ENCODE measurements at regions not wholly inside any gene's neighbourhood (a gene's known extent, or its start where the extent isn't known, plus 50 kb on each side); places are given as distances from the start of the nearest gene placed in this dataset.

DNA sequence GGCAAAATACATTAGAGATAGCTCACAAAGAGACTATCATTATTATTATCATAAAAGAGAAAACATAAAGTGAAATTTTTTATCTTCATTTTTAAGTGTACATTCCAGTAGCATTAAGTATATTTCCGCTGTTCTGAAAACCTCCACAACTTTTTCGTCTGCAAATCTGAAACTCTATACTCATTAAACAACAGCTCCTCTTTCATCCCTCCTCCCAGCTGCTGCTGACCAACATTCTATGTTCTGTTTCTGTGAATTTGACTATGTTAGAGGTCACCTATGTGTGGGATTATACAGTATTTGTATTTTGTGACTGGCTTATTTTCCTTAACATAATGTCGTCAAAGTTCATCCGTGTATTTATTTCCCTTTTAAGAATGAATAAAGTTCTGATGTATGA is 429.3 kb upstream of the TPK1 start:
- Histone ChIP-seq H3F3A (ENCODE audit: control insufficient read depth, insufficient read depth) (no peaks in the 10 kb centered on the region), H3K79me2 (ENCODE audit: control insufficient read depth, low read length) (no peaks in the 10 kb centered on the region), H3K27ac (ENCODE audit: low read depth, low read length) (no peak overlapping the region), H3K9me3 (ENCODE audit: control insufficient read depth, insufficient read depth, low read length) (peaks cover 5% of the 10 kb centered on the region), H3K27me3 (ENCODE audit: control insufficient read depth, low read length) (no peaks in the 10 kb centered on the region), H3K4me2 (ENCODE audit: low read length) (no peak overlapping the region), H3K36me3 (ENCODE audit: control insufficient read depth, low read length) (no peaks in the 10 kb centered on the region), H3K9me2 (replicated peaks; ENCODE audit: control insufficient read depth, low read length) (no peaks in the 10 kb centered on the region), H3K4me1 (ENCODE audit: control insufficient read depth, low read length) (no peaks in the 10 kb centered on the region), H4K20me1 (ENCODE audit: control insufficient read depth, insufficient read depth, low read depth, low read length) (no peaks in the 10 kb centered on the region), H3K4me3 (ENCODE audit: low read length) (no peak overlapping the region)
- TF ChIP-seq, protein P1, sequence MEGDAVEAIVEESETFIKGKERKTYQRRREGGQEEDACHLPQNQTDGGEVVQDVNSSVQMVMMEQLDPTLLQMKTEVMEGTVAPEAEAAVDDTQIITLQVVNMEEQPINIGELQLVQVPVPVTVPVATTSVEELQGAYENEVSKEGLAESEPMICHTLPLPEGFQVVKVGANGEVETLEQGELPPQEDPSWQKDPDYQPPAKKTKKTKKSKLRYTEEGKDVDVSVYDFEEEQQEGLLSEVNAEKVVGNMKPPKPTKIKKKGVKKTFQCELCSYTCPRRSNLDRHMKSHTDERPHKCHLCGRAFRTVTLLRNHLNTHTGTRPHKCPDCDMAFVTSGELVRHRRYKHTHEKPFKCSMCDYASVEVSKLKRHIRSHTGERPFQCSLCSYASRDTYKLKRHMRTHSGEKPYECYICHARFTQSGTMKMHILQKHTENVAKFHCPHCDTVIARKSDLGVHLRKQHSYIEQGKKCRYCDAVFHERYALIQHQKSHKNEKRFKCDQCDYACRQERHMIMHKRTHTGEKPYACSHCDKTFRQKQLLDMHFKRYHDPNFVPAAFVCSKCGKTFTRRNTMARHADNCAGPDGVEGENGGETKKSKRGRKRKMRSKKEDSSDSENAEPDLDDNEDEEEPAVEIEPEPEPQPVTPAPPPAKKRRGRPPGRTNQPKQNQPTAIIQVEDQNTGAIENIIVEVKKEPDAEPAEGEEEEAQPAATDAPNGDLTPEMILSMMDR (IDR thresholded peaks at IDR 0.05; ENCODE audit: low read depth, low read length, poor library complexity, severe bottlenecking): no peak
- TF ChIP-seq EZH2phosphoT487 (IDR thresholded peaks at IDR 0.05; ENCODE audit: borderline replicate concordance, low read length): no peak

DNA sequence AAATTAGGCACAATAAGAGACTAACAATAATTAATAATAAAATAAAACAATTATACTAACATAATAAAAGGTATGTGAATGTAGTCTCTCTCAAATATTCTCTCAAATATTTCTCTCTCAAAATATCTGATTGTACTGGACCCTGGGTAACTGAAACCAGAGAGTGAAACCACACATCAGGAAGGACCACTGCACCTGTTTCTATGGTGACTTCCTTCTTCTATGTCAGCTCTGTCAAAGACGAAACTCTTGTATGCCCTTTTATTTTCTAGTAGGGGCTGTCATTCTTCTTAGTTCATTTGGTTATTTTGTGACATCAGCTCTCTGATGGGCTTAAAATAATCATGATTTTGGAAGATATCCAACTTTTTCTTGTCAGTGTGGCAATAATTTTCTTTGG is 428.0 kb upstream of the TPK1 start:
- Histone ChIP-seq H4K20me1 (ENCODE audit: control insufficient read depth, insufficient read depth, low read depth, low read length) (no peaks in the 10 kb centered on the region), H3K4me1 (ENCODE audit: control insufficient read depth, low read length) (no peaks in the 10 kb centered on the region), H3K79me2 (ENCODE audit: control insufficient read depth, low read length) (no peaks in the 10 kb centered on the region), H3K27me3 (ENCODE audit: control insufficient read depth, low read length) (no peaks in the 10 kb centered on the region), H3K27ac (ENCODE audit: low read depth, low read length) (no peak overlapping the region), H3K9me2 (replicated peaks; ENCODE audit: control insufficient read depth, low read length) (no peaks in the 10 kb centered on the region), H3K4me2 (ENCODE audit: low read length) (no peak overlapping the region), H3K9me3 (ENCODE audit: control insufficient read depth, insufficient read depth, low read length) (no peaks in the 10 kb centered on the region), H3K36me3 (ENCODE audit: control insufficient read depth, low read length) (no peaks in the 10 kb centered on the region), H3K4me3 (ENCODE audit: low read length) (no peak overlapping the region), H3F3A (ENCODE audit: control insufficient read depth, insufficient read depth) (no peaks in the 10 kb centered on the region)
- TF ChIP-seq, protein P1 (IDR thresholded peaks at IDR 0.05; ENCODE audit: low read depth, low read length, poor library complexity, severe bottlenecking): no peak
- no peak for TF ChIP-seq EZH2phosphoT487 (IDR thresholded peaks at IDR 0.05; ENCODE audit: borderline replicate concordance, low read length)

DNA sequence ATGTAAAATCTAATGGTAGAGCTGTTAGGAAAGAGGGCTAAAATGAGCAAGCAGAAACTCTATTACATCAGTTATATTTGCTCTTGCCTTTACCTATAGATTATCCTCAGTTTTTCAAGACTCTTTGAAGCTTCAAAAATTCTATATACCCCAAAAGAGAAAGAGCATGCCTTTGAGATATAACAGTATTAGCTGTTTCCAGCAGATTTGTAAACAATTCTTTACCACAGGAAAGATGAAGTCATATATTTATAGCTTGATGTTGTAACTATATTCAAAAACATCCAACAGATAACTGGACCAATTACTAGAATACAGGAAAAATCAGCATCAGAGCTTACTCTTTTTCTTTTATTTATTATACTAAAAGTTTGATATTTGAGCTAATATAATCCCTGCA is 416.2 kb upstream of the TPK1 start:
- TF ChIP-seq, protein P1 (IDR thresholded peaks at IDR 0.05; ENCODE audit: low read depth, low read length, poor library complexity, severe bottlenecking): no peak
- TF ChIP-seq EZH2phosphoT487 (IDR thresholded peaks at IDR 0.05; ENCODE audit: borderline replicate concordance, low read length): no peak
- Histone ChIP-seq H3K4me1 (ENCODE audit: control insufficient read depth, low read length) (no peaks in the 10 kb centered on the region), H3K9me2 (replicated peaks; ENCODE audit: control insufficient read depth, low read length) (no peaks in the 10 kb centered on the region), H3K27ac (ENCODE audit: low read depth, low read length) (no peak overlapping the region), H3K27me3 (ENCODE audit: control insufficient read depth, low read length) (no peaks in the 10 kb centered on the region), H3K9me3 (ENCODE audit: control insufficient read depth, insufficient read depth, low read length) (peaks cover 5% of the 10 kb centered on the region; the same call in 1 of the 2 replicates), H3K36me3 (ENCODE audit: control insufficient read depth, low read length) (no peaks in the 10 kb centered on the region), H3K4me3 (ENCODE audit: low read length) (no peak overlapping the region), H3F3A (ENCODE audit: control insufficient read depth, insufficient read depth) (no peaks in the 10 kb centered on the region), H3K4me2 (ENCODE audit: low read length) (no peak overlapping the region), H3K79me2 (ENCODE audit: control insufficient read depth, low read length) (no peaks in the 10 kb centered on the region), H4K20me1 (ENCODE audit: control insufficient read depth, insufficient read depth, low read depth, low read length) (no peaks in the 10 kb centered on the region)

DNA sequence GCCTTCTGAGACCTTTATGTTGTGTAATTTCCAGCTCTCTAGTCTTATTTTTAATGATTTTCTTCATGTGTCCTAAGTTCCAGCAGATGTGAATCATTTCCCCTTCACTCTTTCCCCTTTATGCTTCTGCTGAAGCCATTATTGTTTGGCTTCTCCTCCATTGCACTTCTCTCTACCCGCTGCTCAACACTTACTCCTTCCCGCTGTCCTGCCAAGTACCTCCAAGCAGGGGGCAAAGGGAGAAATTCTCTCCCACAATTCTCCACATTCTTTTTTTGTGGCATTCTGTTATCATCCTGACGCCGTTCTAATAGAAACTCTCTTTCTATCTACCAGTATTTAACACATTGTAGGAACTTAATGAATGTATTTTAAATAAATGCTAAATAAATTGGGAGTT is 388.9 kb upstream of the TPK1 start:
- Histone ChIP-seq H3K79me2 (ENCODE audit: control insufficient read depth, low read length) (no peaks in the 10 kb centered on the region), H4K20me1 (ENCODE audit: control insufficient read depth, insufficient read depth, low read depth, low read length) (no peaks in the 10 kb centered on the region), H3K36me3 (ENCODE audit: control insufficient read depth, low read length) (no peaks in the 10 kb centered on the region), H3K4me2 (ENCODE audit: low read length) (no peak overlapping the region), H3K4me3 (ENCODE audit: low read length) (no peak overlapping the region), H3K9me3 (ENCODE audit: control insufficient read depth, insufficient read depth, low read length) (no peaks in the 10 kb centered on the region), H3K27ac (ENCODE audit: low read depth, low read length) (no peak overlapping the region), H3K9me2 (replicated peaks; ENCODE audit: control insufficient read depth, low read length) (no peaks in the 10 kb centered on the region), H3F3A (ENCODE audit: control insufficient read depth, insufficient read depth) (no peaks in the 10 kb centered on the region), H3K27me3 (ENCODE audit: control insufficient read depth, low read length) (no peaks in the 10 kb centered on the region), H3K4me1 (ENCODE audit: control insufficient read depth, low read length) (no peaks in the 10 kb centered on the region)
- TF ChIP-seq, protein P1 (IDR thresholded peaks at IDR 0.05; ENCODE audit: low read depth, low read length, poor library complexity, severe bottlenecking): no peak
- TF ChIP-seq EZH2phosphoT487 (IDR thresholded peaks at IDR 0.05; ENCODE audit: borderline replicate concordance, low read length): no peak
